NCI-H524 treated with DMSO at 0.1 percent for 48 hours (cell line): ENCODE measurements at regions not wholly inside any gene's neighbourhood (a gene's known extent, or its start where the extent isn't known, plus 50 kb on each side); places are given as distances from the start of the nearest gene placed in this dataset.

Experiments
- DNase-seq: peaks from one replicate; lab custom pipeline; 2025; lab: John Stamatoyannopoulos, UW

GRCh38 chr1:228897901-228898300 is 162.6 kb downstream of the RHOU start:
- no peak for DNase-seq

GRCh38 chr1:228898582-228898992 is 163.3 kb downstream of the RHOU start:
- no peak for DNase-seq

DNA sequence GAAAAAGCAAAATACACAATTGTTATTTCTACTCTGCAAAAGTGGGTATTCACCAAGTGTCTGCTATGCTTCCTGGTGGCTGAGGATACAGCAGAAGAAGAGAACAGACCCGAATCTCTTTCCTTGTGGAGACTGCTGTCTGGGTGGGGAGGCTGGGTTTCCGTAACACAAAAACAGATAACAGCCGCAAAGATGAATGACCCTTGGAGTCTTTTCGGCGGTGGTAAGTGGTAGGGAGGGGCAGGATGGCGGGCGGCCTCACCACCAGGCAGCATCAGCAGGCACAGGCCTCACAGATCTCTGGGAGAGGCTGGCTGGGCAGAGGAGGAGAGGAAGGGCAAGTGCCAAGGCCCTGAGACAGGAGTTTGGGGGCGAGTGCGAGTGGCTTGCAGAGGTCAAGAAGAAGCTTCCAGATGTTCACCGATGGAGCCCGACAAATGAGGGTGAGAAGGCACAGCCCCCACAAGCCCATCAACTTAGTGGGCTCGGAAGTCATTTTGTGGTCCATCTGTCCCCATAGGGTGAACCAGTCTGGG is 164.2 kb downstream of the RHOU start:
- DNase-seq = no peak

DNA sequence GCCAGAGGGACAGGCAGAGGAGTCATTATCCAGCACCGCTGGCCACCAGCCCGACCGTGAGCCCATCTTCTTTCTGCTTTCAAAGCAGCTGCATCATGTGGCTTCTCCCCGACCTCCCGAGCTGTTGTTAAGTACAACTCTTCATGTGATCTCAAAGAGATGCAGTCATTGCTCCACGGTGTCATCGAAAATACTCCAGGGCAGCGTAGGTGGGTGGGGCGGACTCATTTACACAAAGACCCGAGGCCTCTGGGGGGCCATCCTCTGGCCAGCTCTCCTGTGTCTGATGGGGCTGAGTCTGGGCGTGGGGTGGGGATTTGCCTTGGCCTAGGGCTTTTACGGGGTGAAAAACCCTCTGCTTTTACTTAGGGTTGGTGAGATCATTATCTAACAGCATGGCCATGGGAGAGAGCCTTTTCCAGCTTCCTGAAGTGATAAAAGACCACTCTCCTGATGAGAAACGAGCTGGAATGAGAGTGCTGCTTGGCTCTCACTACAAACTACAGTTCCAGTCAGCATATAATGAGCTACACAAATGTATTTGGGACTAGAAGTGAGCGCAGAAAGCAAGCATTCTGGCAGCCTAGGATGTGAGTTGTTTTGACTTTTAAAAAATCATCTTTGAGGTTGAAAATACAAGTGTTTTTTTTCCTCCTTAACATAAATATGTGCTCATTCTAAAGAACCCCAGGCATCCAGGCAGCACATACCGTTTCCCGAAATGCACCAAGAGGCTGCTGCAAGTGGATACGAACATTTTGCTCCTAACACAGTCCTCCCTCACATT is 165.0 kb downstream of the RHOU start:
- DNase-seq = no peak

DNA sequence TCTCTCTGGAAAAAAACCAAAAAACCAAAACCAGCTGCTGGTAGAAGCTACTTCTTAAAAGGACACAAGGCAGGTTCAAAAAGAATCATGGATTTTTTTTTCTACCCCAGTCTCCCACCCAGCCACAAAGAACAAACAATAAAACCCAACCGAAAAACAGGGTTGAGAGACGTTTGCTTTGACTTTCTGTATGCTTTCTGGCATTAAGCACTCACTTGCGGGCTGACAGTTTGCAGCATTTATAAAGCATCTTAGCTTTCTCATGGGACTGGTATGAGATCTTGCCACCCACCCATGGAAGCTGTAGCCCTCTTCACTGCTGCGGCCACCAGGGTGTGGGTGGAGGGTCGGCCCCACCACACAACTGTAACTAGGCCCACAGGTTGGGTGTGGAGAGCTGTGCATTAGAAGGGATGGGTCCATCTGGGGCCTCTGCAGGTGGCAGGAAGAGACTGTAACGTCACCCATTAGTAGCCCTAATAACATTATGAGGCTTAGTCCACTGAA is 165.7 kb downstream of the RHOU start:
- DNase-seq = no peak

- DNase-seq = no peak
Measured at GRCh38 chr1:228901936-228902681, 166.8 kb downstream of the RHOU start.

GRCh38 chr1:228902781-228903433 is 167.6 kb downstream of the RHOU start:
- no peak for DNase-seq

DNA sequence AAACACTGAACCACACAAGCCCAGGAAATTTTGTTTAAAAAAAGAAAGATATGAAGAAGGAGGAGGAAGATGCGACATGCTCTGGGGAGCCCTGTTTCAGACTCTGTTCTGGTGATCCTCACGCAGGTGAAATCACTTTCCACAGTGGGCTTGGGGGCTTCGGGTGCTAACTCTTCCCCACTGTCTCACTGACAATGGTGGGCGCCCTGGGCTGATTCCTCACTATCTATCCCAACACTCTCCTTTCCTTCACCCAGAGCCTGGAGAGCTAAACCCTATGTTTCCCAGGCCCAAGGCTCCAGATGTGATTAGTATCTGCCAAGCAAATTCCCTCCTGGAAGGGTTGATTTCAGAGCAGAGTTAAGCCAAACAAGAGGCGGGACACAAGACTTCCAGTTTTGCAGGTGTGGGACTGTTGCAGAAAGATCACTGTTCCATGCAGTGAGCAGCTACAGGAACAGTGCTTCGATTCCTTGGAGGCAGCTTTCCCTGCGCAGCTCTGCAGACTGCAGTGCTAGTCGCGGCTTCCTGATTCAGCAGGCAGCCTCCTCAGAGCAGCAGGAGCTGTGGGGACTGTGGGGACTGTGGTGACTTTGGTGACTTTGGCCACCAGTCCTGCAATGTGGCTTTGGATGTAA is 168.3 kb downstream of the RHOU start:
- DNase-seq = no peak

- no peak for DNase-seq
Measured at GRCh38 chr1:228904222-228904621, 168.9 kb downstream of the RHOU start.

DNA sequence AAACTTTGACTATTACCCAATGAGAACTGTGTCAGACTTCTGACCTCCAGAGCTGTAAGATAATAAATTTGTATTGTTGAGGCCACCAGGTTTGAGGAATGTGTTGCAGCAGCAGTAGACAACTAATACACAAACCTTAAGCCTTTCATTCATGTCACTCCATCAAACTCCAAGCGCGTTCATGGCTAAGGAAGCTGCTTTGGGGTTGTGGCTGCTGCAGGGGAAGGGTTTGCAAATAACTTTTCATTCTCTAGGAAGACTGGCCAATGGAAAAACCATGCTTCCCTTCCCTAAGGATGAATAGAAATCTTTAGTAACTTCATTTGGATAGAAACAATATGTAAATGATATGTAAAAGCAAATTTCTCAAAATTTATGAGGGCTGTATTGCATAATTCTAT is 170.4 kb downstream of the RHOU start:
- DNase-seq = no peak

DNA sequence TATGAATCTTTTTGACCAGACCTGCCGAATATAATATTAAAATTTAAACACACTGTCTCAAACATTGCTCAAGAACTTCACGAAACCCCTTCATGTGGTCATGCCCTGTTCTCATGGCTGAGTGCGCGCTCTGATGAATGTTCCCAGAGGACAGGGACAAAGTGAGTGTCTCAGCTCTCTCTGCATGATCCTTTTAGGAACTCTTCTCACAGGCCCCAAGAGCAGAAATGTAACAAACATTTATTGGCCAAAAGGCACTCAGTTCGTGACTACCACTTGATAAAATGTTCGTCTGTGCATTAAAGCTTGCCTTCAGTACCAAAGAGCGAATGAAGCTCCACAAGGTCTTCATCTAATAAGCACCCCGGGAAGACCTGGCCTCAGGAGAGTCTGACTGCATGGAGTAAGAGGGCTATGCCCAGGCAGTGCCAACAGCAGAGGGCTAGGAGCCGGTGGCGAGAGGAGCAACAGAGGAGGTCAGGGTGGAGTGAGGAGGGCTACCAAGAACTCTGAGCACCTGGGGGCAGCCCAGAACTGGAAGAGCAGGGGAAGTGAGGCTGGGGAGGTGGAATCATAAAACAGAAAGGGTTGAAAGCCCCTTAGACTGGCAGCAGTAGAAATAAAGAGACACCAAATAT is 171.1 kb downstream of the RHOU start:
- no peak for DNase-seq

DNA sequence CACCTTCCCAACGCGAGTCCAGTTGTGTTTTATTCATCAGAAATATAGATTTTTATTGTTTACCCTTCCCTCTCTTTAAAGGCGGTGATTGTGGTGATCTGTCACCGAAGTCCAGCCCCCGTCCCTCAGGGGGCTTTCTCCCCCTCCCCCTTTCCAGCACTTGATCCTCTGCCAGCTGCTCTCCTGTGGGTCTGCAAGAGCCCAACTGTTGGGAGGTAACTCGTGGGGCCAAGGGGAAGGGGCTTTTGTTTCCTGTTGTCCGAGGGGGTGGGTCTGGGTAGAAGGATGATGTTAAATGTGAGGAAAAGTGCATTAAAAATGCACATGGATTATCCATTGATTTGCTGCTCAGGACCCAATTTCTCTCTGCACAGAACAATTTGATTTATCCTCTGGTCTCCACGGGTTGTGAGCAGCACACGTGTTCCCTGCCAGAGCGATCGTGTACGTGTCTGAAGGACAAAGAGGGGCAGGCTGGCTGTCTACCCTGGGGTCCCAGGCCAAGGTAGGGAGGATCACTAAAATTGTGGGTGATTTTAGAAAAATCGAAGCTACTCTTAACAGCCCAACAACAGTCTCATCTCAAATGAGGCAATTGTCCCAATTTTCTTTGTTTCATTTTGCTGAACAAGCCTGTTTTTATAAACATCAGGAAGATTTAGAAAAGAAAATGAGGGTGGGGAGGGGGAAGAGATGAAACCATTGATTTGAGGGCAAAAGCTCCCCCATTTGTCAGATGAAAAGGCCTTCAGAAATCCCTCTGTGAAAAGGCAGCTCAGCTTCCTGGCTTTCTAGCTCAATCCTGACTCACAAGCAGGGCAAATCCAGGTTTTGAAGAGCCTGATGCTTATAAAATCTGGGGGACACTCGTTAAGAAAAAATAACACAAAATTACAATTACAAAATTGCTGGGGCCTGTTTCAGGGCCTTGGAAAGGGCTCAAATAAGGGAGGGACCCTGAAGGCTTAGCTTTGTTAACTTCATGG is 176.2 kb downstream of the RHOU start:
- DNase-seq = no peak

- peak; percentile 62 for DNase-seq
Measured at GRCh38 chr1:228913626-228914414, 178.5 kb downstream of the RHOU start.

DNA sequence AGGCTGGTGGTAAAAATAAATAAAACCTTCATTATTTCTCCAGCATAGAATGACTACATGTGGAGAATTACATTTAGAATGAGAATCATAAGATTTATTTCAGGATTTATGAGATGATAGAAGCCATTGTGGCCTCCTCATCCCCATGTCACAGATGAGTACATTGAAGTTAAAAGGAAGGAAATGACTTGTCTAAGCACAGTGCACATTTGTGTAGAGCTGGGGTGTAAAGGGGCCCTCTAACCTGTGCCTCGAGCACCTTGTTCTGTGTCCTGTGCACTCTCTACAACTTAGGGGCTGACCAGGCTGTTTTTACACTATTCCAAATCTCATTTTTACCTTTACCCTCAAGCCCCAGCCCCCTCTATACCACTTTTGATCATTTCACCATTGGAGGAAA is 179.4 kb downstream of the RHOU start:
- no peak for DNase-seq

- DNase-seq = no peak
Measured at GRCh38 chr1:228917342-228917741, 182.1 kb downstream of the RHOU start.

- no peak for DNase-seq
Measured at GRCh38 chr1:228917755-228918154, 182.5 kb downstream of the RHOU start.

DNA sequence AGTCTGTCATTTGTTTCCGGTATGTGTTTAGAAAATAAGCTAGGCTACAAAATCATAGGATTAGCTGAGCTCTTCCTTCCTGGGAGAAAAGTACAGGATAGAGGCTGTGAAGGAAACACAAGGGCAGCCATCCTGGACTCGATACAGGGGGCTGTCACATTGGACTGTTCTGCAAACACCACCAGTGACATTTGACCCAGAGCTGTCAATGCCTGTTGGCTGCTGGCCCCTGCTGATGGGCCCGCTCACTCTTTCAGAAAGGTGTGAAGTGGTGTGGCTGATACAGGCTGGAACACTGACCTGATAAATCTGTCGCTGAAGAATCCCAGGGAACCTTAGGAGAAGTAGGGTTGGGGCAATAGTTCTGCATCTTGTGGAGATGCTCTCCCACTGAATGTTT is 183.1 kb downstream of the RHOU start:
- DNase-seq = no peak

- no peak for DNase-seq
Measured at GRCh38 chr1:228919914-228920313, 184.6 kb downstream of the RHOU start.

DNA sequence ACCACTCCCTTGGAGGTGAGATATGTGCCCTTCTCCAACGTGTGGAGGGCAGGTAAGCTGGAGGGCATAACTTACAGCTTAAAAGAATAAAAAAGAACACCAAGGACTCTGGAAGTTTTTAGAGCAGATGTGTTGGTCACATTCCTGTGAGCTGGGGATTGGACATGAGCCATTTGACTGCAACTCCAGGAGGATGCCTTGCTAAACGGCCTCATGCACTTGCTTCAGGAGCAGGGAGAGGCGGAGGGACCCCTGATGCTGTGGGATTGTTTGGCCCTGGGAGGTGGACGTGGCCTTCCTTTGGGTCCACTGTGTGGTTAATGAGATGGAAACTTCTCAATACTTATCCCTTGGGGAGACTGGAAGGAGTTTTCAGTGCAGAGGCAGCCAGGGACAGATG is 185.6 kb downstream of the RHOU start:
- no peak for DNase-seq
